ENCODE measurements at regions not wholly inside any gene's neighbourhood (a gene's known extent, or its start where the extent isn't known, plus 50 kb on each side); places are given as distances from the start of the nearest gene placed in this dataset.

GRCh38 chr1:5765483-5765882 lies 226.7 kb downstream of the NPHP4 start:
- no peak overlapping the region for H3K27ac Mint-ChIP-seq
- POLR2A ChIA-PET: no interaction called here
- no peak overlapping the region for H3K27ac ChIP-seq (ENCODE audit: low read depth, low read length)
- no peak for DNase-seq
- H3K9me3 ChIP-seq (ENCODE audit: low read length): no peaks in the 10 kb centered on the region
- H3K27me3 ChIP-seq (ENCODE audit: insufficient read depth, low read length, poor library complexity, severe bottlenecking): peaks cover 7% of the 10 kb centered on the region
- H3K4me1 ChIP-seq (ENCODE audit: insufficient read depth, low read length): no peaks in the 10 kb centered on the region
- H3K36me3 Mint-ChIP-seq: no peaks in the 10 kb centered on the region
- no peaks in the 10 kb centered on the region for H3K36me3 ChIP-seq (ENCODE audit: insufficient read depth, low read length)
- H3K27me3 Mint-ChIP-seq: peaks cover 18 to 47% of the 10 kb centered on the region in 2 donors
- H3K4me3 ChIP-seq (ENCODE audit: low read length): no peak overlapping the region
- H3K4me1 Mint-ChIP-seq: peaks cover 0 to under 1% (median 0%) of the 10 kb centered on the region in 3 donors
- CTCF ChIA-PET: no interaction called here
- peaks cover 0 to 6% (median 2%) of the 10 kb centered on the region in 5 donors for H3K9me3 Mint-ChIP-seq
- no peak overlapping the region for H3K4me3 Mint-ChIP-seq

- Mint-ChIP-seq H3K27me3 (peaks cover 18 to 46% of the 10 kb centered on the region in 2 donors), H3K4me3 (no peak overlapping the region), H3K4me1 (no peaks in the 10 kb centered on the region), H3K27ac (no peak overlapping the region), H3K36me3 (no peaks in the 10 kb centered on the region), H3K9me3 (peaks cover 0 to 6% (median 3%) of the 10 kb centered on the region in 5 donors)
- DNase-seq: no peak
- ChIA-PET POLR2A (no interaction called here), CTCF (no interaction called here)
- Histone ChIP-seq H3K36me3 (ENCODE audit: insufficient read depth, low read length) (no peaks in the 10 kb centered on the region), H3K4me3 (ENCODE audit: low read length) (no peak overlapping the region), H3K9me3 (ENCODE audit: low read length) (no peaks in the 10 kb centered on the region), H3K27me3 (ENCODE audit: insufficient read depth, low read length, poor library complexity, severe bottlenecking) (peaks cover 7% of the 10 kb centered on the region), H3K4me1 (ENCODE audit: insufficient read depth, low read length) (no peaks in the 10 kb centered on the region), H3K27ac (ENCODE audit: low read depth, low read length) (no peak overlapping the region)
Measured at GRCh38 chr1:5764959-5765358, 227.3 kb downstream of the NPHP4 start.

- peaks cover 7% of the 10 kb centered on the region for H3K27me3 ChIP-seq (ENCODE audit: insufficient read depth, low read length, poor library complexity, severe bottlenecking)
- no peaks in the 10 kb centered on the region for H3K36me3 ChIP-seq (ENCODE audit: insufficient read depth, low read length)
- peaks cover 0 to 6% (median 3%) of the 10 kb centered on the region in 5 donors for H3K9me3 Mint-ChIP-seq
- no peak overlapping the region for H3K27ac Mint-ChIP-seq
- no peaks in the 10 kb centered on the region for H3K4me1 ChIP-seq (ENCODE audit: insufficient read depth, low read length)
- peaks cover 18 to 49% of the 10 kb centered on the region in 2 donors for H3K27me3 Mint-ChIP-seq
- H3K36me3 Mint-ChIP-seq: no peaks in the 10 kb centered on the region
- ChIA-PET POLR2A (no interaction called here), CTCF (no interaction called here)
- H3K4me3 ChIP-seq (ENCODE audit: low read length): no peak overlapping the region
- no peaks in the 10 kb centered on the region for H3K4me1 Mint-ChIP-seq
- no peak overlapping the region for H3K27ac ChIP-seq (ENCODE audit: low read depth, low read length)
- H3K4me3 Mint-ChIP-seq: no peak overlapping the region
- DNase-seq: no peak
- no peaks in the 10 kb centered on the region for H3K9me3 ChIP-seq (ENCODE audit: low read length)
Measured at GRCh38 chr1:5764464-5764863, 227.8 kb downstream of the NPHP4 start.

GRCh38 chr1:5763696-5764370 lies 228.4 kb downstream of the NPHP4 start:
- peaks cover 4% of the 10 kb centered on the region for H3K27me3 ChIP-seq (ENCODE audit: insufficient read depth, low read length, poor library complexity, severe bottlenecking)
- H3K9me3 ChIP-seq (ENCODE audit: low read length): no peaks in the 10 kb centered on the region
- Mint-ChIP-seq H3K4me1 (no peaks in the 10 kb centered on the region), H3K27me3 (peaks cover 18 to 50% of the 10 kb centered on the region in 2 donors), H3K27ac (no peak overlapping the region), H3K4me3 (no peak overlapping the region), H3K9me3 (peaks cover 0 to 6% (median 3%) of the 10 kb centered on the region in 5 donors), H3K36me3 (no peaks in the 10 kb centered on the region)
- H3K27ac ChIP-seq (ENCODE audit: low read depth, low read length): no peak overlapping the region
- H3K4me3 ChIP-seq (ENCODE audit: low read length): no peak overlapping the region
- POLR2A ChIA-PET: no interaction called here
- no peaks in the 10 kb centered on the region for H3K36me3 ChIP-seq (ENCODE audit: insufficient read depth, low read length)
- DNase-seq: no peak
- H3K4me1 ChIP-seq (ENCODE audit: insufficient read depth, low read length): no peaks in the 10 kb centered on the region
- CTCF ChIA-PET: no interaction called here

GRCh38 chr1:5758859-5759578 lies 233.2 kb downstream of the NPHP4 start:
- POLR2A ChIA-PET: no interaction called here
- no peaks in the 10 kb centered on the region for H3K4me1 Mint-ChIP-seq
- H3K9me3 ChIP-seq (ENCODE audit: low read length): no peaks in the 10 kb centered on the region
- H3K9me3 Mint-ChIP-seq: peaks cover 0 to 6% (median 3%) of the 10 kb centered on the region in 5 donors
- CTCF ChIA-PET: no interaction called here
- no peaks in the 10 kb centered on the region for H3K4me1 ChIP-seq (ENCODE audit: insufficient read depth, low read length)
- no peak overlapping the region for H3K4me3 ChIP-seq (ENCODE audit: low read length)
- DNase-seq: no peak
- no peak overlapping the region for H3K27ac Mint-ChIP-seq
- no peaks in the 10 kb centered on the region for H3K36me3 Mint-ChIP-seq
- no peak overlapping the region for H3K27ac ChIP-seq (ENCODE audit: low read depth, low read length)
- H3K36me3 ChIP-seq (ENCODE audit: insufficient read depth, low read length): no peaks in the 10 kb centered on the region
- H3K27me3 Mint-ChIP-seq: peaks cover 1 to 40% of the 10 kb centered on the region in 2 donors
- H3K4me3 Mint-ChIP-seq: no peak overlapping the region
- no peaks in the 10 kb centered on the region for H3K27me3 ChIP-seq (ENCODE audit: insufficient read depth, low read length, poor library complexity, severe bottlenecking)

GRCh38 chr1:5758000-5758858 lies 234.0 kb downstream of the NPHP4 start:
- H3K4me1 ChIP-seq (ENCODE audit: insufficient read depth, low read length): no peaks in the 10 kb centered on the region
- H3K27me3 ChIP-seq (ENCODE audit: insufficient read depth, low read length, poor library complexity, severe bottlenecking): no peaks in the 10 kb centered on the region
- Mint-ChIP-seq H3K36me3 (no peaks in the 10 kb centered on the region), H3K9me3 (peaks cover 0 to 2% (median 0%) of the 10 kb centered on the region in 5 donors), H3K4me3 (no peak overlapping the region), H3K27me3 (peaks cover 1 to 32% of the 10 kb centered on the region in 2 donors), H3K4me1 (no peaks in the 10 kb centered on the region), H3K27ac (no peak overlapping the region)
- no peaks in the 10 kb centered on the region for H3K36me3 ChIP-seq (ENCODE audit: insufficient read depth, low read length)
- no peak overlapping the region for H3K27ac ChIP-seq (ENCODE audit: low read depth, low read length)
- no peak for DNase-seq
- H3K4me3 ChIP-seq (ENCODE audit: low read length): no peak overlapping the region
- no peaks in the 10 kb centered on the region for H3K9me3 ChIP-seq (ENCODE audit: low read length)
- POLR2A ChIA-PET: no interaction called here
- CTCF ChIA-PET: no interaction called here

- Mint-ChIP-seq H3K4me3 (no peak overlapping the region), H3K27ac (no peak overlapping the region), H3K9me3 (peaks cover 0 to 2% (median 0%) of the 10 kb centered on the region in 5 donors), H3K27me3 (peaks cover 1 to 31% of the 10 kb centered on the region in 2 donors), H3K4me1 (no peaks in the 10 kb centered on the region), H3K36me3 (no peaks in the 10 kb centered on the region)
- H3K27ac ChIP-seq (ENCODE audit: low read depth, low read length): no peak overlapping the region
- H3K9me3 ChIP-seq (ENCODE audit: low read length): no peaks in the 10 kb centered on the region
- POLR2A ChIA-PET: no interaction called here
- DNase-seq: no peak
- CTCF ChIA-PET: no interaction called here
- no peak overlapping the region for H3K4me3 ChIP-seq (ENCODE audit: low read length)
- no peaks in the 10 kb centered on the region for H3K36me3 ChIP-seq (ENCODE audit: insufficient read depth, low read length)
- H3K4me1 ChIP-seq (ENCODE audit: insufficient read depth, low read length): no peaks in the 10 kb centered on the region
- H3K27me3 ChIP-seq (ENCODE audit: insufficient read depth, low read length, poor library complexity, severe bottlenecking): no peaks in the 10 kb centered on the region
Measured at GRCh38 chr1:5757187-5757805, 234.9 kb downstream of the NPHP4 start.
